HFF-Myc (cell line): ENCODE measurements at regions not wholly inside any gene's neighbourhood (a gene's known extent, or its start where the extent isn't known, plus 50 kb on each side); places are given as distances from the start of the nearest gene placed in this dataset.

ENCODE experiments used
- DNase-seq: peaks from one replicate; pipeline ENCODE4 v3.0.0-alpha.2; 2011; ENCODE audit warnings: low read depth; ENCODE audit errors: extremely low read depth
- H3K4me3 ChIP-seq: replicated peaks from 2 replicates; pipeline ENCODE4 v1.5.1; 2011; ENCODE audit warnings: low read depth, mild to moderate bottlenecking, control low read depth, low read length
- CTCF ChIP-seq: IDR thresholded peaks from 2 replicates; pipeline ENCODE4 v1.5.1; 2012; ENCODE audit warnings: mild to moderate bottlenecking, low read depth, low read length, control low read depth; ENCODE audit errors: missing control alignments

- no peak for TF ChIP-seq CTCF
- no peak for DNase-seq
- H3K4me3 ChIP-seq = no peak overlapping the region
Observed at GRCh38 chr1:232515706-232516105, 114.2 kb downstream of the SIPA1L2 start.

- DNase-seq = no peak
- TF ChIP-seq CTCF = no peak
Observed at GRCh38 chr1:232512712-232513111, 117.2 kb downstream of the SIPA1L2 start.

GRCh38 chr1:232511172-232511571 lies 118.8 kb downstream of the SIPA1L2 start:
- no peak for TF ChIP-seq CTCF
- H3K4me3 ChIP-seq = no peak overlapping the region
- DNase-seq = no peak

More at GRCh38 chr1:232512712-232513111, 117.2 kb downstream of the SIPA1L2 start:
- H3K4me3 ChIP-seq = no peak overlapping the region

- no peak for DNase-seq
- no peak for TF ChIP-seq CTCF
- no peak overlapping the region for H3K4me3 ChIP-seq
Observed at GRCh38 chr1:232510367-232511110, 119.4 kb downstream of the SIPA1L2 start.

GRCh38 chr1:232509570-232509969 lies 120.4 kb downstream of the SIPA1L2 start:
- no peak overlapping the region for H3K4me3 ChIP-seq
- no peak for DNase-seq
- TF ChIP-seq CTCF = no peak

GRCh38 chr1:232508130-232508701 lies 121.7 kb downstream of the SIPA1L2 start:
- no peak overlapping the region for H3K4me3 ChIP-seq
- no peak for DNase-seq
- no peak for TF ChIP-seq CTCF
